Liver (tissue), 8 donors: ENCODE measurements at regions not wholly inside any gene's neighbourhood (a gene's known extent, or its start where the extent isn't known, plus 50 kb on each side); places are given as distances from the start of the nearest gene placed in this dataset.

Source experiments
- DNase-seq: peaks from one replicate; pipeline ENCODE4 v3.0.0-alpha.2; 2017; ENCODE audit warnings: low spot score
- H3K27ac ChIP-seq, 2 donors: one replicate each; pipeline ENCODE4 v1.7.0; 2013; ENCODE audit warnings: inconsistent platforms in 2 of 2, low read length in 2 of 2, control low read depth in 1 of 2, low read depth in 1 of 2, mild to moderate bottlenecking in 1 of 2
- H3K27me3 ChIP-seq, 4 donors: one replicate each; pipeline versions ENCODE4 v1.6.1 to v1.7.0; 2013; ENCODE audit warnings: low read length in 3 of 4, inconsistent platforms in 1 of 4, mild to moderate bottlenecking in 1 of 4, moderate library complexity in 1 of 4; ENCODE audit not compliant: control insufficient read depth in 4 of 4, insufficient read depth in 4 of 4
- H3K36me3 ChIP-seq, 4 donors: one replicate each; pipeline versions ENCODE4 v1.6.1 to v1.7.0; 2013; ENCODE audit warnings: low read length in 3 of 4, mild to moderate bottlenecking in 3 of 4, low read depth in 1 of 4, moderate library complexity in 1 of 4; ENCODE audit not compliant: control insufficient read depth in 4 of 4, insufficient read depth in 3 of 4
- H3K4me1 ChIP-seq, 4 donors: one replicate each; pipeline versions ENCODE4 v1.6.1 to v1.7.0; 2013; ENCODE audit warnings: low read length in 3 of 4, mild to moderate bottlenecking in 3 of 4, moderate library complexity in 1 of 4; ENCODE audit not compliant: control insufficient read depth in 4 of 4, insufficient read depth in 4 of 4
- H3K4me3 ChIP-seq, 3 donors: one replicate each; pipeline versions ENCODE4 v1.6.1 to v1.7.0; 2013; ENCODE audit warnings: low read length in 3 of 3, control low read depth in 1 of 3, low read depth in 1 of 3, mild to moderate bottlenecking in 1 of 3
- H3K9ac ChIP-seq, 2 donors: one replicate each; pipeline ENCODE4 v1.7.0; 2013; ENCODE audit warnings: low read length in 2 of 2, mild to moderate bottlenecking in 2 of 2, moderate library complexity in 2 of 2, control low read depth in 1 of 2, low read depth in 1 of 2
- H3K9me3 ChIP-seq, 4 donors: one replicate each; pipeline versions ENCODE4 v1.6.1 to v1.7.0; 2013; ENCODE audit warnings: low read length in 3 of 4; ENCODE audit not compliant: control insufficient read depth in 4 of 4
- CTCF ChIP-seq: fragments of 150-350 bp; IDR thresholded peaks from 2 replicates; pipeline ENCODE4 v1.5.1; 2017; ENCODE audit warnings: improper control_type of control experiment, low read depth, low read length; ENCODE audit not compliant: missing input control
- EGR1 ChIP-seq, 2 donors: IDR thresholded peaks; 2 replicates each; pipeline ENCODE4 v1.6.1; 2016 to 2018; ENCODE audit warnings: antibody characterized with exemption in 2 of 2, low read depth in 2 of 2
- FOXA1 ChIP-seq: IDR thresholded peaks from 2 replicates; pipeline ENCODE4 v1.6.1; 2016; ENCODE audit warnings: antibody characterized with exemption
- FOXA2 ChIP-seq: IDR thresholded peaks from 2 replicates; pipeline ENCODE4 v1.6.1; 2016; ENCODE audit warnings: antibody characterized with exemption
- HNF4A ChIP-seq, 2 donors: conservative IDR thresholded peaks; 2 replicates each; pipeline ENCODE4 v1.6.1; 2016; ENCODE audit warnings: antibody characterized with exemption in 2 of 2, mild to moderate bottlenecking in 2 of 2
- HNF4G ChIP-seq: IDR thresholded peaks from 2 replicates; pipeline ENCODE4 v1.6.1; 2016; ENCODE audit warnings: antibody characterized with exemption
- JUND ChIP-seq, 2 donors: IDR thresholded peaks; 2 replicates each; pipeline ENCODE4 v1.6.1; 2016; ENCODE audit warnings: antibody characterized with exemption in 2 of 2
- MAX ChIP-seq: IDR thresholded peaks from 2 replicates; pipeline ENCODE4 v1.6.1; 2016; ENCODE audit warnings: antibody characterized with exemption
- NR2F2 ChIP-seq: IDR thresholded peaks from 2 replicates; pipeline ENCODE4 v1.6.1; 2016; ENCODE audit warnings: antibody characterized with exemption
- RAD21 ChIP-seq, 2 donors: IDR thresholded peaks; 2 replicates each; pipeline ENCODE4 v1.6.1; 2016; ENCODE audit warnings: antibody characterized with exemption in 2 of 2, mild to moderate bottlenecking in 2 of 2
- REST ChIP-seq: IDR thresholded peaks from 2 replicates; pipeline ENCODE4 v1.6.1; 2016; ENCODE audit warnings: antibody characterized with exemption, mild to moderate bottlenecking
- RXRA ChIP-seq, 2 donors: IDR thresholded peaks; 2 replicates each; pipeline ENCODE4 v1.6.1; 2017 to 2018; ENCODE audit warnings: antibody characterized with exemption in 2 of 2, mild to moderate bottlenecking in 1 of 2
- SP1 ChIP-seq: IDR thresholded peaks from 2 replicates; pipeline ENCODE4 v1.6.1; 2018; ENCODE audit warnings: antibody characterized with exemption, mild to moderate bottlenecking
- TAF1 ChIP-seq: conservative IDR thresholded peaks from 2 replicates; pipeline ENCODE4 v1.6.1; 2016; ENCODE audit warnings: antibody characterized with exemption, mild to moderate bottlenecking
- YY1 ChIP-seq: IDR thresholded peaks from 2 replicates; pipeline ENCODE4 v1.6.1; 2016; ENCODE audit warnings: antibody characterized with exemption, mild to moderate bottlenecking
- WGBS: extraction: QIAGEN DNeasy Blood & Tissue Kit; methylation state at CpG from one replicate; pipeline ENCODE4 v1.1.7; 2013; 5-methylcytosine and 5-hydroxymethylcytosine counted together
- TF ChIP-seq, protein P1 (sequence below): IDR thresholded peaks from 2 replicates; pipeline ENCODE4 v1.6.1; 2016; ENCODE audit warnings: antibody characterized with exemption
- TF ChIP-seq, protein P2 (sequence below): IDR thresholded peaks from 2 replicates; pipeline ENCODE4 v1.6.1; 2016; ENCODE audit warnings: antibody characterized with exemption
- donor health status: healthy.
- donor health status: healthy.
- donor health status: healthy.
- donor health status: healthy.
- donor health status: healthy.

GRCh38 chr9:73613092-73613701 is 461.5 kb downstream of the ANXA1 start:
- WGBS, result 81% methylated on average over 4 of the region's 4 CpGs
- TF ChIP-seq EGR1 (IDR thresholded peaks at IDR 0.05; ENCODE audit: low read depth in 2 of 2) (no peak), REST (no peak), YY1 (no peak), RAD21 (IDR thresholded peaks at IDR 0.05) (no peak), SP1 (no peak), CTCF (no peak), JUND (IDR thresholded peaks at IDR 0.05) (no peak), FOXA2 (no peak), FOXA1 (no peak)
- no peaks in the 10 kb centered on the region for H3K9me3 ChIP-seq
- H3K36me3 ChIP-seq, result no peaks in the 10 kb centered on the region
- H3K27me3 ChIP-seq, result no peaks in the 10 kb centered on the region
- no peak overlapping the region for H3K4me3 ChIP-seq
- no peaks in the 10 kb centered on the region for H3K4me1 ChIP-seq
- H3K9ac ChIP-seq, result no peak overlapping the region
- DNase-seq, result no peak
- H3K27ac ChIP-seq, result no peak overlapping the region

GRCh38 chr9:73615557-73615956 is 463.9 kb downstream of the ANXA1 start:
- Histone ChIP-seq H3K27ac (no peak overlapping the region), H3K27me3 (peaks cover 0 to 3% (median 0%) of the 10 kb centered on the region in 4 donors), H3K9me3 (no peaks in the 10 kb centered on the region), H3K4me3 (no peak overlapping the region), H3K9ac (no peak overlapping the region), H3K36me3 (no peaks in the 10 kb centered on the region), H3K4me1 (no peaks in the 10 kb centered on the region)
- no peak for TF ChIP-seq CTCF
- no peak for TF ChIP-seq HNF4G
- TF ChIP-seq YY1, result no peak
- TF ChIP-seq TAF1, result no peak
- no peak for TF ChIP-seq REST
- TF ChIP-seq, protein P1, sequence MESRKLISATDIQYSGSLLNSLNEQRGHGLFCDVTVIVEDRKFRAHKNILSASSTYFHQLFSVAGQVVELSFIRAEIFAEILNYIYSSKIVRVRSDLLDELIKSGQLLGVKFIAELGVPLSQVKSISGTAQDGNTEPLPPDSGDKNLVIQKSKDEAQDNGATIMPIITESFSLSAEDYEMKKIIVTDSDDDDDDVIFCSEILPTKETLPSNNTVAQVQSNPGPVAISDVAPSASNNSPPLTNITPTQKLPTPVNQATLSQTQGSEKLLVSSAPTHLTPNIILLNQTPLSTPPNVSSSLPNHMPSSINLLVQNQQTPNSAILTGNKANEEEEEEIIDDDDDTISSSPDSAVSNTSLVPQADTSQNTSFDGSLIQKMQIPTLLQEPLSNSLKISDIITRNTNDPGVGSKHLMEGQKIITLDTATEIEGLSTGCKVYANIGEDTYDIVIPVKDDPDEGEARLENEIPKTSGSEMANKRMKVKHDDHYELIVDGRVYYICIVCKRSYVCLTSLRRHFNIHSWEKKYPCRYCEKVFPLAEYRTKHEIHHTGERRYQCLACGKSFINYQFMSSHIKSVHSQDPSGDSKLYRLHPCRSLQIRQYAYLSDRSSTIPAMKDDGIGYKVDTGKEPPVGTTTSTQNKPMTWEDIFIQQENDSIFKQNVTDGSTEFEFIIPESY, result no peak
- no peak for TF ChIP-seq RXRA (IDR thresholded peaks at IDR 0.05)
- TF ChIP-seq RAD21 (IDR thresholded peaks at IDR 0.05), result no peak
- no peak for TF ChIP-seq FOXA2
- TF ChIP-seq JUND (IDR thresholded peaks at IDR 0.05), result no peak
- TF ChIP-seq SP1, result no peak
- TF ChIP-seq EGR1 (IDR thresholded peaks at IDR 0.05; ENCODE audit: low read depth in 2 of 2), result no peak
- TF ChIP-seq HNF4A (conservative IDR thresholded peaks at IDR 0.05), result no peak
- no peak for TF ChIP-seq MAX
- TF ChIP-seq, protein P2, sequence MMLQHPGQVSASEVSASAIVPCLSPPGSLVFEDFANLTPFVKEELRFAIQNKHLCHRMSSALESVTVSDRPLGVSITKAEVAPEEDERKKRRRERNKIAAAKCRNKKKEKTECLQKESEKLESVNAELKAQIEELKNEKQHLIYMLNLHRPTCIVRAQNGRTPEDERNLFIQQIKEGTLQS, result no peak
- TF ChIP-seq FOXA1, result no peak
- TF ChIP-seq NR2F2, result no peak
- no peak for DNase-seq
